ENCODE measurements at regions not wholly inside any gene's neighbourhood (a gene's known extent, or its start where the extent isn't known, plus 50 kb on each side); places are given as distances from the start of the nearest gene placed in this dataset.
"Not testable (repeated sequence)": the region's sequence is repeated elsewhere in the genome, so short reads cannot be mapped to it uniquely, and the experiment has no call there.

GRCh38 chr12:53872367-53872766, 66.3 kb upstream of the HOXC13 start:
- no peak for DNase-seq (ENCODE audit: low spot score)

- DNase-seq (ENCODE audit: low spot score): not testable (repeated sequence)
These were observed 60.7 kb upstream of the HOXC13 start for GRCh38 chr12:53877961-53878360.

- no peak for DNase-seq (ENCODE audit: low spot score)
These were observed 51.6 kb upstream of the HOXC13 start for GRCh38 chr12:53887006-53887405.

GRCh38 chr12:53887881-53888280, 50.8 kb upstream of the HOXC13 start:
- DNase-seq (ENCODE audit: low spot score): no peak
